Liver (tissue), 2 donors: ENCODE measurements at regions not wholly inside any gene's neighbourhood (a gene's known extent, or its start where the extent isn't known, plus 50 kb on each side); places are given as distances from the start of the nearest gene placed in this dataset.

Experiments
- GABPA ChIP-seq, 2 donors: IDR thresholded peaks in 1 of 2; conservative IDR thresholded peaks in 1 of 2; 2 replicates each; pipeline ENCODE4 v1.6.1; 2016; ENCODE audit warnings: antibody characterized with exemption in 2 of 2, mild to moderate bottlenecking in 1 of 2, moderate library complexity in 1 of 2
- MAX ChIP-seq: IDR thresholded peaks from 2 replicates; pipeline ENCODE4 v1.6.1; 2016; ENCODE audit warnings: antibody characterized with exemption
- donor health status: healthy.

GRCh38 chr5:3825531-3826451, 230.2 kb downstream of the IRX1 start:
- no peak for TF ChIP-seq MAX
- no peak for TF ChIP-seq GABPA (IDR thresholded peaks at IDR 0.05 in 1 of 2, conservative IDR thresholded peaks at IDR 0.05 in 1 of 2)
